Activated naive CD4-positive, alpha-beta T cell treated with Interleukin-2 at 50 U/mL for 16 hours (primary cell): ENCODE measurements at regions not wholly inside any gene's neighbourhood (a gene's known extent, or its start where the extent isn't known, plus 50 kb on each side); places are given as distances from the start of the nearest gene placed in this dataset.

Experiments used
- DNase-seq: peaks from one replicate; pipeline ENCODE4 v3.0.0-alpha.2; 2020

GRCh38 chr5:72615061-72615460 lies 107.9 kb upstream of the ZNF366 start:
- no peak for DNase-seq

GRCh38 chr5:72613515-72613914 lies 106.3 kb upstream of the ZNF366 start:
- no peak for DNase-seq

GRCh38 chr5:72612810-72613209 lies 105.6 kb upstream of the ZNF366 start:
- DNase-seq = no peak

DNA sequence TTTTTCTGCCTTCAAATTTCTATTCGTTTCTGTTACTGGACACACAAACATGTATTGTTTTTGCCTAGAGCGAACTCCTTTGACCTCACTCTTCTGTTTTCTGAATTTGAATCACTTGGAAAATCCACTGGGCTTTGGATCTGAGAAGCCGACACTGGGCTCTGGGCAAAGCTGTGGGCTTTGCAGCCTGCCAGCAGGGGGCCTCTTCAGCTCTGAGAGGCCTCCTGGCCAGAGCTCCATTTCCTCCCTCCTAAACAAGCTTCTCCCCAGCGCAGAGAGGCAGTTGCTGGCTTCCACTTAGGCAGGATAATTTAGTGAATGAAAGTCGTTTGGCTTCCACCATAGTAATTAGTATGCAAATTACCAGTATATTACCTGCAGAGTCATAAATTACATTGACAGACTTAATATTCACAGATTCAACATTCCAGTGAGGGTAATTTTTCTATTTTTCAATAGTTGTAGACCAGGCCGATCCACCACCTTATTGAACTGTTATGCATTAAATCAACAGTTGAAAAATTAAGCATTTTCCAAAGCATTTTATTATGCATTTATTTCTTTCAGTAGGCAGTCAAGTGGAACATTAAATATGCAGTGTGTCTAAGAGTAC lies 104.0 kb upstream of the ZNF366 start:
- DNase-seq = peak; percentile 35

- no peak for DNase-seq
These were observed 101.7 kb upstream of the ZNF366 start for GRCh38 chr5:72608926-72609325.

- no peak for DNase-seq
These were observed 101.1 kb upstream of the ZNF366 start for GRCh38 chr5:72608297-72608696.

- DNase-seq = no peak
These were observed 100.2 kb upstream of the ZNF366 start for GRCh38 chr5:72607381-72607780.

DNA sequence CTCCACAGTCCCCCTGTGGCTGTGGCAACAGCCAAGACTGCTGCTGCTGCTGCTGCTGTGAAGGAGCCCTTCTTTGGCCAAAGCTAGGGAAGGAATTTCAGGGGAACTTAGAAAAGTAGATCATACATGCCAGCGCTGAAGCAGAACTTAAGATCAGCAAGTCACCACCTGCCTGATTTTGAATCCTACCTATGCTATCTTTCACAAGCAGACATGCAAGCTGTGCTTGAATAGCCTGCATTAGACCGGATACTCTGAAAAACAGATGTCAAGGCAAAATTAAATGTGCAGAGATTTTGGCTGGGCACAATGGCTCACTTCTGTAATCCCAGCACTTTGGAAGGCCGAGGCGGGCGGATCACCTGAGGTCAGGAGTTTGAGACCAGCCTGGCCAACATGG lies 99.3 kb upstream of the ZNF366 start:
- DNase-seq = no peak

DNA sequence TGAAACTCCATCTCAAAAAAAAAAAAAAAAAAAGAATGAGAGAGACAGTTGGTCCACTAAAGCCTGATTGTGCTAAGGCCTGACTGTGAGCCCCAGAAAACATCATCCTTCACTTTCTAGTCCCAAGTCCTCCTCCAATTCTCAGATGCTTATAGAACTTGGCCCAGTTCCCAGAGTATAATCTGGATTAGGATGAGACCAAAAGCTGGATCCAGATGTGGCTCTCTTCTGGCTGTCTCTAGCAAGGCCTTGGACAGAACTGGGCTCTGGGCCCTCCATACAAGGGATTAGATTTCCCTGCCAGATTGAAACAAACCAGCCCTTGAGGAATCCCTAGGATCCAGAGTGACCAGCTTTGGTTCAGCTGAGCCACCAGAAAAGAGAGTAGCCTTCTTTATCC lies 98.4 kb upstream of the ZNF366 start:
- DNase-seq = no peak

- no peak for DNase-seq
These were observed 97.6 kb upstream of the ZNF366 start for GRCh38 chr5:72604798-72605154.

DNA sequence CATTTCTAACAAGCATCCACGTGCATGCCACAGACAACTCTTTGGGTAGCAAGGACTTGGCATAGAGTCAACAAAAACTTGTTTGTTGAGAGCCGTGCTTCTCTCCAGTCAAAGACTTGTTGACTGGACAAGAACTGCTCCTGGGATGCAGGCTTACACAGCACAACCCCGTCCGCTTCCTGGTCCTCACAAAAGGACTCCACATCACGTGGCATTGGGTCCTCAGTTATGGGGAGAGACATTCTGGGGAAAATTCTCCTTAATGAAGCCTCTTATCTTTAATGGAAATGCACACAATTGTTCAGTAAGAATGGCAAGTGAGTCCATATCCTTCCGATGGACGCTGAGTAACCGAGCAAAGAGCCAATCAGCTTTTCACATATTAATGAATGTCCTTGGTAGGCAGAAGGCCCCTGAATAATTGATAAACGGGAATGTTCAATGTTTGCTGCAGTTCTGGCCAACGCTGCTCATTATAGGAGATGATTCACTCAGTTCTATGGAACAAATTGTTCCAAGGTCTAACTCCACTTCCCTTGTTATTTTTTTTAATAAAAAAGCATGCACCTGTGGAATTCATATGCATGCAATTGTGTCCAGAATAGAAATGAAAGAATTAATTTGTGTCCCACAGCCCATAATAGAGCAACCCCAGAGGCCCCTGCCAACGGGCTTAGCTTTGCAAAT lies 97.0 kb upstream of the ZNF366 start:
- DNase-seq = no peak

- DNase-seq = no peak
These were observed 95.8 kb upstream of the ZNF366 start for GRCh38 chr5:72602696-72603685.

GRCh38 chr5:72601861-72602260 lies 94.7 kb upstream of the ZNF366 start:
- no peak for DNase-seq

DNA sequence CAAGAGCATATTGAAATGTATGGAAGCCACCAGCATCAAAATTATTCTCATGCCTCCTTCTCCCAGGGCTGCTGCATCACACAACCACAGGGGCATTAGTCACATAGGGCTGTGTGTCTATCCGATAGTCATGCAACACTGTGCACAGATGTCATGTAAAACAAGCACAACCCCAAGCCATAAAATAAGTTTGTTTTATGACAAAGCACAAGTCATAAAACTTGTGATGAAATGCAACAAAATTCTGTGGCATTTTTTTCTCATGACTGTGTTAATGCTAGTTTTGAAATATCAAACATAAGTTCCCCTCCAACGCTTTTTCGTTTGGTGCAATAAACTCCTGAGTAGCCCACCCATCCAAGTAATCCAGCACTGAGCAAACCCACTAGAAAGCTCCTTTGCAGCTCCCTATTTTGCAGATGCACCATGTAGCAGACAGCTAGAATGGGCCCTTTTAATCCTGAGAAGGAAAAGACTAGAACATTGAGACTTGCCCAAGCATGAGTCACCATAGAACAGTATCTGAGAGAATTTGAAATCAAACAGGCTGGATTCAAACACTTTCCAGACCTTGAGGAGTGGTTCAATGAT lies 93.3 kb upstream of the ZNF366 start:
- DNase-seq = no peak

DNA sequence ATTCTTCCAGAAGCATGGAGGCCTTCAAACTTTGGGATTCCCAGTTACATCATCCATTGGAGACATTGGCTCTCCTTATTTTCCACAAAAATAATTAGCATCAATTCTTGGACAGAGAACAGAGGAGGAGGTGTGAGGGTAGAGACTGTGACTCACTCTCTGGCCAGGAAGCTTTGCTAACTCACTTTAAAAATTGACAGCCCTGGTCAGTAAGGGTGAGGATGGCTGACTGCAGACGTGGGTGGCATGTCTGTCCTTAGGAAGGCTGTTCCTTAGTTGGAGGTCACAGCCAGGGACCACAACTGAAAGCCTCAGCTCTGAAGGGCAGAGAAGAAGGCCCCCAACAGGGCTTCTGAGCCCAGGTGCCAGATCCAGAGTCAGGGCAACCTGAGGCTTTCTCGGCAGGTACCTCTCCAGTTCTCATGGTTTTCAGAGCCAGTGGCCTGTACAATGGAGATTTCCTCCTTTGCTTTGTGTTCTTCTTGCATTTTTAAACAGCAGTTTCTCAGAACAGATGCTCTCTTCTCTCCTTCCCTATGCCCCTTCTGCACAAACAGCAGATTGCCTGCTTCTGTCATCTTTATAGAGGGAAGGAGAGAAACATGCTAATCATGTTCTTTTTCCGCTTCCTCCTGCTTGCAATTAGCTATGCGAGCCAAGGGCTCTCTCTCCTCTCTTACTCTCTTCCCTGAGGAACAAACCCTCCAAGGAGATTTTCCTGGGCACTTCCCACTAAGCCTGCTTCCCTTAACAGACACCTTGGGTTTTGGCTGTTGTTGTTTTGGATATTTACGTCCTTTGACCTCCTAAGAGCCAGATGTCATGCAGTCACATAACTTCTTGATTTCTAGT lies 92.5 kb upstream of the ZNF366 start:
- no peak for DNase-seq

DNA sequence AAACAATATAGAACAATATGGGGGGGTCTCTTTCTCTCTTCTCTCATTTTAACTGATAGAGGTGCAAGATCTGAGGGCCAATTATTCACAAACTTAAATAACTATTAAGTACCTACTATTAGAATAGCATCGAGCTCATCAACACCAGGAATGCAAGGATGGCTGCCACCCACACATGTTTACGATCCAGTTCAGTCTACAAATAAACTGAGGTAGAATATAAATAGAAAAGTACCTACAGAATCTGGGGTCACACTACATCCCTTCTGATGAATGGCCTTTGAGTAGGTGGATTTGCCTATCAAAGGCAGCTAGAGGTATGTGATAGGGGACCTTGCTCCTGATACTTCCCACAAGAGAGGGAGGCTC lies 91.8 kb upstream of the ZNF366 start:
- no peak for DNase-seq

GRCh38 chr5:72598401-72599064 lies 91.3 kb upstream of the ZNF366 start:
- no peak for DNase-seq

- no peak for DNase-seq
These were observed 90.3 kb upstream of the ZNF366 start for GRCh38 chr5:72597456-72597948.

DNA sequence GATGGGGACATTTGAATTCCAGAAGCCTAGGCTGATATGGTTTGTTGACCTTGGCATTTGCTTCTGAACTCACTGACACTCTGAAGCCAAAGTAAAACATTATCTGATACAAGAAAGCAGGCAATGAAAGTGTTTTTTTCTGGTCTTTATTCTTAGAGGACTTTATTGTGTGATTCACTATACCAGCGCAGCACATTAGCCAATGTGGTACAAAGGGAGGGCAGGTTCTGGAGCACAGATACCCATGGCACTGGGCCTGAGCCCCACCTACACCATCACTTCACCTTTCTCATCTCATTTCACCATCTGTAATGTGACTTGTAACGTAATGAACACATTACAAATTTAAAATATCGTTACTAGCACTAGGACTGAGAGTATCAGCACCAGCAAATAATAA lies 89.7 kb upstream of the ZNF366 start:
- DNase-seq = no peak

DNA sequence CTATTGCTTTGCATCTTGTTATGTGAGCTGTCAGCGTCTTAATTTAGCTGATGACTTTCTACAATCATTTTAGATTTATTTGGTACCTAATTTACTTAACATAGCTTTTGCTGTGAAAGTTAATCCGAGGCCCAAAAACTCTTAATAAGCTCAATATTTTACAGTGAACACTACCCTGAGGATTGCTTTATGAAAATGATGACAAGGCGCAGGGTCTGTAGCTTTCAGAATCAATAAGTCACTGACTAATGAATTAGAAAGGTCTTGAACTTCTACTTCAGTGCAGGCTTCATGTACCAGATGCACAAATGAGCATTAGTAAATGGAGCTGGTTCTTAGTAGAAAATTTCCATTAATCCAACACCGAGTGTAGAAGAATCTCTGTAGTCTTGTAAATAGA lies 81.4 kb upstream of the ZNF366 start:
- DNase-seq = no peak

- DNase-seq = no peak
These were observed 80.6 kb upstream of the ZNF366 start for GRCh38 chr5:72587661-72588308.
